GM19438 (cell line): ENCODE measurements at regions not wholly inside any gene's neighbourhood (a gene's known extent, or its start where the extent isn't known, plus 50 kb on each side); places are given as distances from the start of the nearest gene placed in this dataset.
"Not testable (repeated sequence)": the region's sequence is repeated elsewhere in the genome, so short reads cannot be mapped to it uniquely, and the experiment has no call there.

Experiments
- ATAC-seq: cut with Tn5 transposase; IDR thresholded peaks from one replicate; pipeline ENCODE4 v1.9.1; 2021; ENCODE audit warnings: low read depth; ENCODE audit not compliant: unreplicated experiment

DNA sequence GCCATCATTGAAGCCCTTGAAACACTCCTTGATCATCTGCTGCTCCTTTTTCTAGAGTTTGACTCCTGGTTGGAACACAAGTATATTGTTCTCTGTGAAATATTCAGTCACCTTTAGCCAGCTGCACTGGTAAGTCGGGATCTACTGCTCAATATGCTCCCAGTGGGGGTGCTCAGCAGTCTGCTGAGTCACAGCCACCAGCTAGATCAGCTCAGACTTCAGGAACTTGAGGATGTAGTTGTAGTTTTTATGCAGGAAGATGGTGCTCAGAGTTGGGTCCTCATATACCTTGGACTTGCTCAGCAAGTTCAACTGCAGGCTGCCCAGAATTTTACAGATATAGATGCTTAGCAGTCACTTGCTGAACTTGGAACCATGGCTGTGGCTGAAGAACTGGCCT is 202.5 kb upstream of the RPL34 start:
- ATAC-seq = no peak

- ATAC-seq = no peak
Observed at GRCh38 chr4:108416831-108417230, 203.5 kb upstream of the RPL34 start.

DNA sequence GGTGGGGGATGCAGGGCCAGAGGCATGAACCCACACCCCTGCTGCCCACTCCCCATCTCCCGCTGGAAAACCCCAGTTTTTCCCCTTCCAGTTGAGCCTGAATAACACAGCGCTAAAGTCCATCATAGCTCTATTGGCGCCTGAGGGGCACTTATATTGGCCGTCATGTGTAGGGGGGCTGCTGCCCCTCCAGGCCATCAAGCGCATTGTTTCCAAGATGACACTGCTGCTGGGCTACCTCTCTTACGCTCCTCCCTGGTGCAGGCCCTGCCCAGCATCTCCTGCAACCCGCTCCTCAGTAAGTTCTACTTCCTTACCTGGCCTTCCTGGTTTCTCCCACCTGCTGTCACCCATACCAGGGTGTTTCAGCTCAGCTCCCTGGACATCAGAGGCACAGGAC is 205.0 kb upstream of the RPL34 start:
- no peak for ATAC-seq

GRCh38 chr4:108411836-108412235 is 208.5 kb upstream of the RPL34 start:
- ATAC-seq = no peak

GRCh38 chr4:108409691-108410090 is 210.7 kb upstream of the RPL34 start:
- ATAC-seq = not testable (repeated sequence)

- ATAC-seq = no peak
Observed at GRCh38 chr4:108405586-108405985, 214.8 kb upstream of the RPL34 start.

GRCh38 chr4:108400309-108400708 is 220.1 kb upstream of the RPL34 start:
- no peak for ATAC-seq

- ATAC-seq = no peak
Observed at GRCh38 chr4:108399610-108400265, 220.6 kb upstream of the RPL34 start.

DNA sequence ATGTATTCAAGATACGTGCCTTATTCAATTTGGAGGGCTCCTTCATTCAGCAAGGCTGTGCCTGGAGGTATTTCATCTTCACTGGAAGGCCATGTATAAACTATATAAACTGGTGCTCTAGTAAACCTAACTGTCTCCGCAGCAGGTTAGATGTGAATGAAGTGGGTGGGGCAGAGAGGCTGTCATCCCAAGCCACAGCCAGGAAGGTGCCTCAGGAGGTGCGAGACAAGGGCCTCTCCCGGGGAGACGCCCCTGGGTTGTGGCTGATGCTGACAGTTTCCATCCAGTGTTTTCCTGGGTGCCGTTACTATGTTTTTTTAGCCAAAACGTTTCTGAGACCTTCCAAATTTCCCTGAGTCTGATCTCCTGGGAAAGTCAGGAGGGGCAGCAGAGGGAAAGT is 221.5 kb upstream of the RPL34 start:
- no peak for ATAC-seq

DNA sequence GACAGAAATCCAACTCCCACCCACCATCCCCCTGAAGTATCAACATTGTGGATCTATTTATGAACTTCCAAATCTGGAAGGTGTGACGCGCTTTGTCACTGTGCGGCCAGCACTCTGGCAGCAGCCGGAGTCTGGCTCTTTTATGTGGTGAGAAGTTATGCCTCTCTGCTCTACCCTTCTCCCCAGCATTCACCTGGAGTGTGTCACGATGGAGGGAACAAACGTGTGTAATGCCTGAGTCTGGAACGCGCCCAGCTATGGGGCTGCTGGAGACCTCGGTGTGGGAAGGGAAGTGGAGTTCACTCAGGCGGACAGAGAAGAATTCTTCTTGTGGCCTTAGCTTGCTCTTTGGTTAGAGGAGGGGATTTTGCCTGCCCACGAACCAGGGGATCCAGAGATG is 222.1 kb upstream of the RPL34 start:
- ATAC-seq = no peak

- no peak for ATAC-seq
Observed at GRCh38 chr4:108397850-108398249, 222.5 kb upstream of the RPL34 start.

GRCh38 chr4:108396900-108397497 is 223.4 kb upstream of the RPL34 start:
- ATAC-seq = no peak

DNA sequence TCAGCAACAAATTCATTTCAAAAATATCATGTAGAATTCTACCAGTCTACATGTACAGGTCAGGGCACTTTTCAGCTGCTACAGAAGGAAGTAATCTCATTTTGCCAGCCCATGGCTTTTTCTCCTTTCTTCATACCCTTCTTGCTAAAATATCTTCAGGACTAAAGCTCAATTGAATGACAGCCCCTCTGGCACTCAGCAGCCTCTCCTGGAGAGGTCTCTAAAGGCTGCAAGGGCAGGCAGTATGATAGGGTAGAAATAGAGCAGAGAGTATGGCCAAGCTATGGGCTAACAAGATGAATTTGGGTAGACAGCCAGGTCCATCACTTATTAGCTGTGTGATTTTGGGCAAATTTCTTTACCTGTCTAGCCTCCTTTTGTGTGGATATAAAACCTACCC is 224.6 kb upstream of the RPL34 start:
- ATAC-seq = no peak

DNA sequence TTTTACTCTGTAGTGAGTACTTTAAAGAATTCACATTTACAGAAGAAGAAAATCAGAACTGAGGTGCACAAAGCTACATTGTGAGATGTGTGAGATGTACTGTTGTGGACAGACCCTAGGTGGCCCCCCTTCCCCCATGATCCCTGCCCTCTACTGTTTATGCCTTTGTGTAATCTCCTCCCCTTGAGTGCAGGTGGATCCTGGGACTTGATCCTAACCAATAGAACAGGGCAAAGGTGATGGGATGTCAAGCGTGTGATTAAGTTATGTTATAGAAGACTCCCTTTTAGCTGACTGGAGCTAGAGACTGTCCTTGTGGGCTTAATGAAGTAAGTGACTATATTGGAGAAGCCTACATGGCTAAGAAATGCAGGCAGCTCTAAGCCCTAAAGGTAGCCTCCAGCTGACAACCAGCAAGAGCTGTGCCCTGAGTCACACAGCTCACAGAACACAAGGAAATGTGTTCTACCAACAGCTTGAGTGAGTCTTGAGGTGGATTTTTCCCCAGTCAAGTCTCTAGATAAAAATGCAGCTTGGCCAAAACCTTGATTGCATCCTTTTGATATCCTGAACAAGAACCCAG is 225.2 kb upstream of the LEF1 start:
- ATAC-seq = no peak

- no peak for ATAC-seq
Observed at GRCh38 chr4:108391701-108392455, 223.1 kb upstream of the LEF1 start.

DNA sequence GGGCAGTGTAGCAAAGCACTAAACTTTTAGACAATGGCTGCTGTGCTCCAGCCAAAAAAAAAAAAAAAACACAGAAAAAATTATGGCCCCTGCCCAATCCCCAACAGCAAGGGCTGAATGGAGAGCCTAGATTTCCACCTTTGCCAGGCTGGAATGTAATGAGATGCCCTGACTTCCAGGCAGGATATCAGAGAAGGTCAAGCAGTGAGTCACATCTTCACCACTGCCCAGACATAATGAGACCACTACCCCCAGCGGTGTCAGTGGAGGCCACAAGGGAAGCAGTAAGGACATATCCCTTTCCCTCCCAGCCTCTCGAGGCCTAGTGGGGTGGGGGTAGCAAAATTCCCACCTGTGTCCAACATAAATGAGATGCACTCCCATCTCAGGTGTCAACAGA is 216.3 kb upstream of the LEF1 start:
- no peak for ATAC-seq

DNA sequence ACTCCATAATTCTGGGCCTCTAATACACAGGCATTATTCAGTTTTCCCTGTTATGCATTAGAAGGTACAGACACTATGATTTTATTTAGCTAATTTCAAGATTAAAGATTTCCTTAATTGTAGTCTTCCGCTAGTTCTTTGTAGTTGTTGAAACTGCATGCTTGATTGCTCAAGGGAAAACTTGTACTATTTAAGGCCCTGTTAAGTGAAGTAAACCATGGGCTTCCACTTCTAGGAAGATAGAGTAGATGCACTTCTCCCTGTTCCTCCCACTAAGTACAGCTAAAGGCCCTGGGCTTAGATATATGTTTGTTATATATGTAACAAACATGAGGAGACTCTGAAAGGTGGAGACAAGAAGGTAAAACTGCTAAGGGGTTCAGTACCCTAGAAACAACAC is 215.8 kb upstream of the LEF1 start:
- ATAC-seq = no peak

GRCh38 chr4:108383157-108383556 is 214.4 kb upstream of the LEF1 start:
- ATAC-seq = no peak

- no peak for ATAC-seq
Observed at GRCh38 chr4:108382751-108383150, 214.0 kb upstream of the LEF1 start.

GRCh38 chr4:108378164-108378563 is 209.4 kb upstream of the LEF1 start:
- no peak for ATAC-seq

DNA sequence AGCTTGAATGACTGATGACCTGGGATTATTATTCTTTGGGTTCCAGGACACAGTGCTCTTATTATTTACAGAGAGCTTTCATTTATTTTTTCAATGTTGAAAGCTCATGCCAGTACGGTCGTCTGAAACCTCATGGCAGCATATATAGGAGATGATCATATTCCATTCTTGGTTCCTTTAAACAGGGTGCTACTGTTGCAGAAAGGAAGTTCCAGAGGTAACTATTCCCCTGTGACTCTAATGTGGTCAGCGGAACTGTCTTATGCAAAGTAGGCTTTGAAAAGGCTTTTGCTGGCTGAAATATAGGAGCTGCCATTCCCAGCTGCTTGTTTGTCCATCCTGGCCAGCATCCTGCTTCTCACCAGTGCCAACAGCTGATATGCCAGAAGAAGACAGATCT is 208.3 kb upstream of the LEF1 start:
- ATAC-seq = peak; percentile 57

- no peak for ATAC-seq
Observed at GRCh38 chr4:108375434-108375833, 206.7 kb upstream of the LEF1 start.
